HG03045 (cell line): ENCODE measurements at regions not wholly inside any gene's neighbourhood (a gene's known extent, or its start where the extent isn't known, plus 50 kb on each side); places are given as distances from the start of the nearest gene placed in this dataset.

Source experiments
- ATAC-seq: cut with Tn5 transposase; IDR thresholded peaks from one replicate; pipeline ENCODE4 v1.9.1; 2021; ENCODE audit warnings: mild to moderate bottlenecking, moderate library complexity; ENCODE audit not compliant: unreplicated experiment

GRCh38 chr4:133493241-133493640, 344.1 kb downstream of the PCDH10 start:
- ATAC-seq = no peak

- ATAC-seq = no peak
Observed at GRCh38 chr4:133484287-133484686, 335.2 kb downstream of the PCDH10 start.

DNA sequence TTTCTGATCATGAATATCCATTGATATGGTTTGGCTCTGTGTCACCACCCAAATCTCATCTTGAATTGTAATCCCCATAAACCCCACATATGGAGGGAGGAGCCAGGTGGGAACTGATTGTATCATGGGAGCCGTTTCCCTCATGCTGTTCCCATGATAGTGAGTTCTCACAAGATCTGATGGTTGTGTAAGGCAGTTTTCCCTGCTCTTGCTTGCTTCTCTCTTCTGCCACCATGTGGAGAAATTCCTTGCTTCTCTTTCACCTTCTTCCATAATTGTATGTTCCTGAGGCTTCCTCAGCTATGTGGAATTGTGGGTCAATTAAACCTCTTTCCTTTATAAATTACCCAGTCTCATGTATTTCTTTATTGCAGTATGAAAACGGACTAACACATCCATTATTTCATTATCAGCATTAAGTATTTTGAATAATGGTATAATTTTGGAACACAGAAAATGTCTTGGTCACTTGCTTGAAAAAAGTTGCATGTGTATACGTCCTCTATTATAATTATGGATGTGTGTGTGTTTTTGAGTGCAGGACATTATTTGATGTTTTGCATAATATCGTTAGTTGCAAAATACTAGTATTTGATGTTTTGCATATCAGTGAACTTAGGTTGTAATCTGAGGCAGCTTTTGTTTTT, 334.6 kb downstream of the PCDH10 start:
- ATAC-seq = no peak

DNA sequence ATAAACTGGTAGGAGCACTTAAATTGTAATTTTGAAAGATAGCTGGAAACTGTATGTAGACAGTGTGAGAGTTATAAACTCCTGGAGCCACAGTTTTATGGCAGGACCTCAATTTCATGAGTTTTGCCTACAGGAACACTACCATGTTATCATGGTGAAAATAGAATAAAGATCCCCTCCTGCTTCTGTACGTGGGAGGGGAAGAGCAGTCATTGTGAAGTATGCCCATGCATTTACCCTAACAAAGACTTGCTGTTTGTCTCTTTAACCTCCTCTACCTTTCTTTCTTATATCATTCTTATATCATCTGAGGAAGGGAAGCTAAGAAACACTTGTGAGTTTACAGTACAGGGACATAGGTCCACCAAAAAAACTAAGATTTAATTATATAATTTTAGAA, 327.0 kb downstream of the PCDH10 start:
- ATAC-seq = no peak

DNA sequence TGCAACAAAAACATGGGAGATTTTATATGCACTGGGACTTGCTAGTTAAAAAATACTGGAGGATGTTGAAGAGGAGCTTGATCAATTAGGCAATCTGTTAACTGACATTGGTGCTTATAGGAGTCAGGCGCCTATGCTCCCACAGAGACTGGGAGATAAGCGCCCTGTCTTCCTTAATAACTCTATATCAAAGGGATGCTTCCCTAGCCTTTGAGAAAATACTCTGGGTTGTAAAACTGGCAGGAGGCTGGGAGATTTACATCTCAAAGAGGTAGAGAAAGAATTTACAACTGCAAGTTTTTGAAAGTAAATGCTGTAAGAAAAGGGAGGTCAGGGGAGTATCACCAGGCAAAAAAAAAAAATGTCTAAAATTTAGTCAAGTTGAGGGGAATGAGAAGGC, 325.4 kb downstream of the PCDH10 start:
- no peak for ATAC-seq

DNA sequence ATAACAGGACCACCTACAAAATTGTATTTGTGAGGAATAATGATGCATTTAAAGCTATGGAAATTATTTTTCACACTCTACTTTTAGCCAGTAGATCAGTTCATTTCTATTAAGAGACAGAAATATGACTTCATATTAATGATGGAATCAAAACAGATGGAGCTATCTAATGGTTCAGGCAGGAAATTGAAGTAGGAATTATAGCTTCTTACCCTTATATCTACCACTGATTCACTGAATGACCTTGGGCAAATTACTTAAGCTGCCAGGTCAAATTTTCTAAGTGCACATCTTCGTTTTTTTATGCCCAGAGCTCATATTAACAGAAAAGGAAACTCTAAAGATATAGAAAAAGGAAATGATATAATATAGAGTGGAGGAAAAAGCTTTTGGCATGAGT, 323.1 kb downstream of the PCDH10 start:
- no peak for ATAC-seq

- ATAC-seq = no peak
Observed at GRCh38 chr4:133467290-133467947, 318.3 kb downstream of the PCDH10 start.

GRCh38 chr4:133465022-133465421, 315.9 kb downstream of the PCDH10 start:
- ATAC-seq = no peak

DNA sequence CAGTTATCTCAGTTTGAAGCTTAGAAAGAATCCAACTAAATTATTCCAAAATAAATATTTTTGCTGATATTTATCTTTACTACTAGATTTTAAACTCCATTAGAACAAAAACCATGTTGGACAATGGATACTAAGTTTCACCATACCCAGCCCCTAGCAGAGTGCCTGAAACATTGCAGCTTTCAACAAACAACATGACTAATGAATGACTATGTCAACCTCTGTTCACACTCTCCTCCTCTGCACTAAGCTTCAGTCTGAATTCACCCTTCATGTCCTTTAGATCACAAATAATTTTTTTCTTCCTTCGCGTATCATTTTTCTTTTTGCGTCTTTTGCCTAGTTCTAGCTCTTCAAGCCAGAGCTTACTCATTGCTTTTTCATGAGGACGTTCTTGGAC, 315.2 kb downstream of the PCDH10 start:
- no peak for ATAC-seq

DNA sequence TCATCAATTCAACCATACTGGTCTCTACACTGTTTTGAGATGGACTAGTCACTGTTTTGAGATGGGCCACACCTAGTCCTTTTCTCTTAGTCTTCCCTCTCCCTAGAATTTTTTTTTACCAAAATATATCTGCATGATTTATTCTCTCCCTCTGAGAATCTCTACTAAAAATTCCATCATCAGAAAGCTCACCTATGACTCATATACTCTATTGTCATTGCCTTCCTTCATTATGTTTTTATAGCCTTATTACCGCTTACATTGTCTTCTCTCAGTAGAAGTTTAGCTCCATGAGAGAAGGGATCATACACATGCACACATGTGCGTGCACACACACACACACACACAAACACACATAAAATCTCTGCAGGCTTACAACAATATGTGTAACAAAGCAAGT, 303.6 kb downstream of the PCDH10 start:
- no peak for ATAC-seq

DNA sequence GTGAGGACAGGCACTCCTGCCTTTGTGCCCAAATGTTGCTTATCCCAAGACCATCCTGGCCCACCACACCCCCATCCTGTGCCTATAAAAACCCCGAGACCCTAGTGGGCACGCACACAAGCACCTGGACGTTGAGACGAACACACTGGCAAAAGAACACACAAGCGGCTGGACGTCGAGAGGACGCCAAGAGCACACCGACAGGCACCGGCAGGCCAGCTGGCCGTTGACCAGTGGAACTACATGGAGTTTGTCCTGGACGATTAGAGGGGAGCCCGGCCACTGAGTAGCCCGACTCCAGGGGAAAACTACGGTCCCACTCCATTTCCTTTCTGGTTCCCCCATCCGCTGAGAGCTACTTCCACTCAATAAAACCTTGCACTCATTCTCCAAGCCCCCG, 301.7 kb downstream of the PCDH10 start:
- no peak for ATAC-seq

DNA sequence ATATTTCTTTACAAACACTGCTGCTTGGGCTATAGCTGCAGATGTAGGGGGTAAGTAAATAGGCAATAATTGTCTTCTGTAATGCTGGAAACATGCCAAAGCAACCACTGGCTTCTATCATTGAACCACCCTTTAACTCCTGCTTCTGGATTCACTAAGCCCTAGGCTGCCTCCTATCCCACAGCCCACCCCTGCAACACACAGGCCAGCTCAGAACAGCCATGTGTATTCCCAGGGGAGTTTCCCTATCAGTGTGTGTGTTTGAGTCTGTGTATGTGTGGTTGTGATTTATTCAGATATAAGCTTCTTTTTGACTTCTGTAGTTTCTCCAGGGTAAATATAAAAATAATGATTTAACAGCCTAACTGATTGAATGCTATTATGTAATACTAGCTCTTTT, 291.3 kb downstream of the PCDH10 start:
- no peak for ATAC-seq

- no peak for ATAC-seq
Observed at GRCh38 chr4:133439830-133440229, 290.7 kb downstream of the PCDH10 start.

DNA sequence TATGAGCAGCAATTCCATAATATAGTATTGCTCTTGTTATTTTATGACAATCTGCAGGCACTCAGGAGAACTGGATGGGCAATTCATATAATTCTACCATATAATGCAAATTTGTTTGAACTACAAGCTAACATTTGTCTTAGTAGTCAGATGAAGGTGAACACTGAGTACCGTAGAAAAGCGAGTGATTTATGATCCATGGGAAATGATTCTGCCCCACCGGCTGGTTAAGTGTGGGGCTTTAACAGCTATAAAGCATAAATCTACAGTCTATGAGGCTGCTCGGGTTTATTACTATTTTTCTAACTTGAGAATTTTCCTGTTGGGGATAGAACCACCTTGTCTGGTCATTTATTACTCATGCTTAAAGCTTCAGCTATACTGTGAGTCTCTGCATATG, 275.5 kb downstream of the PCDH10 start:
- no peak for ATAC-seq

DNA sequence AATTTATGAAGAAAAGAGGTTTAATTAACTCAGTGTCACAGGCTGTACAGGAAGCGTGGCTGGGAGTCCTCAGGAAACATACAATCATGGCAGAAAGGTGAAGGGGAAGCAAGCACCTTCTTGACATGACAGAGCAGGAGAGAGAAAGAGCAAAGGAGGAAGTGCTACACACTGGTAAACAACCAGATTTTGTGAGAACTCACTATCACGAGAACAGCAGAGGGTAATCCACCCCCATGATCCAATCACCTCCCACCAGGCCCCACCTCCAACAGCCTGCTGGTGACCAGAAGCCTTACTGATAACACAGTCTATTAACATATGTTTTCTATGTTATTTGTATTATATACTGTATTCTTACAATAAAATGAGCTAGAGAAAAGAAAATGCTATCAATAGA, 254.8 kb downstream of the PCDH10 start:
- ATAC-seq = no peak

- no peak for ATAC-seq
Observed at GRCh38 chr4:133402616-133403015, 253.5 kb downstream of the PCDH10 start.

DNA sequence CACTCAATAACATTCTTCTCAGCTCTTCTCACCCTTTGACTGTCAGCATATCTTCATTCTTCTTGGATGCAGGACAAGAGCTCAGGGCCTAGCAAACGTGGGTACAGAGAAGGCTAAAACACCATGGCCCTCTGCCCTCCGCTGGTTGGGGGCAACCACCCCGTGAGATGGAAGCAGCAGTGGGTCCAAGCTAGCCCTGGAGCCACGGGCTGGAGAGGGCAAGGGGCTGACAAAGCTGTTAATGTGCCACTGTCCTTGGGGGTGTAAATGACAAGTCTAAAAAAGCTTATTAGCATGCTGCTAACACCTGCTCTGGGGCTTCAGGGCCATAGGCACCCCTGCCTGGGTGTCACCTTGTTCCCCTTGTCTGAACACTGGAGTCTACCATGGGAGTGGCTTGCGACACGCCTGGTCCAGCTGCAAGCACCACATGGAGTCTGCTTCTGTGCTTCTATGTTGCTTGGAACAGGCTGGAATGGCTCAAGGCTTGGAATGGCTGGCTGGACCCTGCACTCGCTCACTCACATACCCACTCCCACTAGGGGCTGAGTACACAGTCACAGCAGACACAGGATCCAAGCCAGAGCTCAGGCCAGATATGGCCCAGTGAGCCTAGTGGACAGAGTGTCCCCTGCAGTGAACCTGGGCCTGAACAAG, 246.0 kb downstream of the PCDH10 start:
- ATAC-seq = no peak

DNA sequence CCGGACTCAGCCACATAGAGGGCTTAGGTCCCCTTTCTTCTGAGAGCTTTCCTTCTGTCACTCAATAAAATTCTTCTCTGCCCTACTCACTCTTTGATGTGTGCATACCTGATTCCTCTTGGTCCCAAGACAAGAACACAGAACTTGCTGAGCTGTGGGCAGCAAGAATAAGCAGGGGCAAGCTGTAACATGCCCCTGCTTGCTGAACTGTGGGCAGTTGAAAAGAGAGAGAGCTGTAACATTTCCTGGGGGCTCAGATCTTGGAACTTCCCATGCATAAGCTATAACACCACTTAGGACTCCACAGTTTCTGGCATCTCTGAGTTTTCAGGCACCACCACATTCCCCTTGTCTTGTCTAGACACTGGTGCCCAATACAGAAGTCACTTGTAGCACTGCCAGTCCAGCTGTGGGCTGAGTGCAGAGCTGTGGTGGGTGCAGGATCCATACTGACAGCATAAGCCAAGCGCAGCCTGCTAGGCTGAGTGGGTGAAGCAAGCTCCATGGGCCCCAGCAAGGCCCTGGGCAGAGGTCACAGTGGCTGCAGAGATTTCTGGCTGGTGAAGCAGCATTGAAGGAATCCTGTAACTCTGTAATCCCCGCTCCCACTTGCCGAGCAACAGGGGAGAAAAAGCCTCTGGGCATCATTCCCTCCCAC, 241.2 kb downstream of the PCDH10 start:
- ATAC-seq = no peak

DNA sequence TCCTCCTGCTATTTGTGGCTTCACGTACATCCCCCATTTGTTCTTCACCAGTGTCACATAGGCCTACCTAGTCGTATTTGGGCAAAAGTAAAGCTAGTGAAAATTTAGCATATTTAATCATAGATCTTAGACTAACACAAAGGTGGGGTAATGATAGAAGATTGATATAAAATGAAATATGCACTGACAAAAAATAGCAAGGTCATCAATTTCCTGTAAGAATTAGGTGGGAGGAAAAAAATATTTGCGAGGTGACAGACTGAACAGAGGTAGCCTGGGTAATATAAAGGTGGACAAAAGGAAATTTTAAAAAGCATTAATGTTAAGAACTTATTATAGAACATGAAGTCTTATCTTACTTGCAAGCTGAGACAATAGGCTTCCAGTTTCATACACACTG, 239.9 kb downstream of the PCDH10 start:
- no peak for ATAC-seq

DNA sequence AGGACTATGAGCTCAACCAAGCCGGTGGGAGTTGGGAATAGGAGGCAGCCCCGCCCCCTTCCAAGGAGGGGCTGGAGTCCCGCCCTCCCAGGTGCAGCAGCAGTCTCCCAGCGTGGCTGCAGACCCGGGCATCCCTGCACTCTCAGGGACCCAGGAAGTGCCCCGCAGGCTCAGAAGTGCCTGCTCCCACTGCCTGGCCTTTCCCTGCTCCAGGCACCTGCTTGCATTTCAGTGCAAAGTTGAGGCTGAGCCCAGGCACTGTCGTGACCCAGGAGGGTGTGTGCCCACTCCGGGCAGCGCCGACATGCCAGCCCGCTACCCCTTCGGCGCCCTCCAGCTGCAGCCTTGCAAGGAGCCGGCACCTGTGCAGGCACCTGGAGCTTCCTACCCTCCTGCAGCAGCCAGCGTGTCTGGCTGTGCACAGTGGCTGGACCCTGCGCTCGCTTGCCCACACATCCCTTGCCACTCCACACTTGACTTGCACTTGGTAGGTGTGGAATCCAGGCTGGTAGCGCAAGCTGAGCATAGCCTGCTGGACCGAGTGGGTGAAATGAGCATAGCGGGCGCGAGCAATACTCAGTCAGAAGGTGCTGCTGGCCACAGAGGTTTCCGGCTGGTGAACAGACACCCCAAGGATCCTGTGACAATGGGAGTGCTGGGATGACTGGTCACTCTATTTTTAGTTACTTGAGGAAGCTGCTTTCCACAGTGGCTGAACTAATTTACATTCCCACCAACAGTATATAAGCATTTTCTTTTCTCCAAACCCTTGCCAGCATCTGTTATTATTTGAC, 236.3 kb downstream of the PCDH10 start:
- no peak for ATAC-seq
